ENCODE measurements at regions not wholly inside any gene's neighbourhood (a gene's known extent, or its start where the extent isn't known, plus 50 kb on each side); places are given as distances from the start of the nearest gene placed in this dataset.
"Not testable (repeated sequence)": the region's sequence is repeated elsewhere in the genome, so short reads cannot be mapped to it uniquely, and the experiment has no call there.

DNA sequence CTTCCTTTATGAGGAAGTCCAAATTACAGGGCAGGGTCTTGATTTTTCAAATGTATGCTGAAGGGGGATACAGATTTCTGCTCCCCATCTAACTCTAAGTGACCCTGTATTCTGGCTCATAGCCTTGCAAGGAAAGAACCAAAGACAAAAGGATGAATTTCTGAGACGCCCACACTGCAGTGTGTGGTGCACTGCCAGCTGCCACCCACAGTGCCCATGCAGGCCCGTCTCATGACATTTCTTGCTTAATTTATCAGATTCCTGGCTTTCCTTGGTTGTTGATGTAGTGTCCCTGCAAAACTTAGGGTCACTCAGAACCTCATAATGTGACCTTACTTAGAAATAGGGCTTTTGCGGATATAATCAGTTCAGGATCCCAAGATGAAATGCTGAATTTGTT, 68.0 kb downstream of the CBLN4 start:
- DNase-seq (ENCODE audit: low spot score in 2 of 2): no peak
- no peak for FAIRE-seq

DNA sequence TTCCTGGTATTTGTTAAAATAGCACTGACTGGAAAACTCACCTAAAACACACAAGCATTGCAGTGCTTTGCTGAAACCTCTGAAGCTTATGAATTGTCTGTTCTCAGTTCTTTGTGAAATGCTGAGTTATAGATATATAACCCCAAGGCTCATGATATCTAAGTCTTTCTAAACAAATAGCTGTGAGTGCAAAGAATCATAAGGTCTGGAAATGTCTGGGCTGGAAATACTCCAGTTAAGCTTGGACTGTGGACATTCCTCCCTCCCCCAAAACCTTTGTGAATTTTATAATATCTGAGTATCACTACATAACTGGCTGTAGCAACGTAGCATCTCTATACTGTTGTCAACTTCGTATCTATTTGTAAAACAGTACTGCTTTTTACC, 69.1 kb downstream of the CBLN4 start:
- FAIRE-seq: no peak

GRCh38 chr20:55935448-55936208, 69.7 kb downstream of the CBLN4 start:
- FAIRE-seq (no peak), DNase-seq (ENCODE audit: low spot score in 2 of 2) (no peak)

More for the DNA sequence above, 69.1 kb downstream of the CBLN4 start:
- no peak for DNase-seq (ENCODE audit: low spot score in 2 of 2)

DNA sequence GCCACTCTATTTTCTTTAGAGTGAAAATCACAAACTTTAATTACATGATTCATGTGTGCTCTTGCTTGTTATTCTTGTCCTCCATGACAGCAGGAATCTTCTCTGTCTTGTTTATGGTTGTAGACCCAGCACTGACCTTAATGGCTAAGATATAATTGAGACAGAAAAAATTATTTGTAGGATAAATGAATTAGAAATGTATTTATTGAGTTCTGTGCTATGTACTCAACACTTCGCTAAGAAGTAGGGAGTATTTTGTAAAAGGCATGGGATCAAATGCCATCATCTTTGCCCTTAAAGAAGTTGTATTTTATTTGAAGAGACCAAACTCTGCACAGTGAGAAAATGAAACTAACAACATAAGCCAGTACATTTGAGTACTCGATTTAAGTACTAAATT, 71.2 kb downstream of the CBLN4 start:
- DNase-seq (ENCODE audit: low spot score in 2 of 2) (no peak), FAIRE-seq (no peak)

GRCh38 chr20:55930876-55931275, 74.4 kb downstream of the CBLN4 start:
- DNase-seq (ENCODE audit: low spot score in 2 of 2); FAIRE-seq: not testable (repeated sequence)

DNA sequence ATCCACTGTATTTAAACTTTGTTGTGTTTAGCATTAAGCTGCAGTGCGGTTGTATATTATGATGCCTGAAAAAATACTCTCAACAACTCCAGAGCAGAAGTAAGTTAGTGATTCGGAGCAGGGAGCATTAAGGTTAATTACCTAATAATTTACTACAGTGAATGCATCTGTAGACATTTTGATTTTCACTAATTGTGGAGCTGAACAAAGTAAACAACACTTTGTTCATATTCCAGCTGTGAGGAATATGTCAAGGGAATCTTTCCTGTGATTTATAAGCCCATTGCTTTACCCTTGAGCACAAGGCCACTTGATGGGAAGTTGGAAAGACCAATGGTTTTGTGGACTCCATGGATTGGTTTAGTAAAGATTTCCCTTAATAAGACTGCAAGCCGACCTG, 77.1 kb downstream of the CBLN4 start:
- DNase-seq (ENCODE audit: low spot score in 2 of 2) (no peak), FAIRE-seq (no peak)

- DNase-seq (ENCODE audit: low spot score in 2 of 2): no peak
- FAIRE-seq: no peak
Observed at GRCh38 chr20:55919956-55920355, 85.4 kb downstream of the CBLN4 start.

GRCh38 chr20:55919319-55919718, 86.0 kb downstream of the CBLN4 start:
- no peak for FAIRE-seq
- no peak for DNase-seq (ENCODE audit: low spot score in 2 of 2)

- DNase-seq (ENCODE audit: low spot score in 2 of 2) (no peak), FAIRE-seq (no peak)
Observed at GRCh38 chr20:55918471-55918870, 86.8 kb downstream of the CBLN4 start.

- no peak for FAIRE-seq
- DNase-seq (ENCODE audit: low spot score in 2 of 2): no peak
Observed at GRCh38 chr20:55893031-55893430, 112.3 kb downstream of the CBLN4 start.

DNA sequence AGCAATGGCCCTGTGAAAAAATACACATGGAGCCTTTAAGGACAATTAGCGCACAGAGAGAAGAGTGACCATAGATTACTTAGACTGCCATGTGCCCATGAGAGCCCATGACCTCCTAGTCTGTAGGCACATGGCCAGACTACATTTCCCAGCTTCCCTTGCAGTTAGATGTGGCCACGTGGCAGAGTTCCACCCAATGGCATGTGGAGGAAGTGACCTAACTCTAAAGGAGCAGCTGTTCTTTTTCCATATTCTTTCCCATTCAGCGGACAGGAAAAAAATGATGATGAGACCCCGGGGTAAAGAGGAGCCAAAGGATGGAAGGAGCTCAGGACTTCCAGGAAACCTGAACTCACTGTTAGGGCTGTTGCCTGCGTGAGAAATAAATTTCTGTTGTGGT, 116.6 kb downstream of the CBLN4 start:
- FAIRE-seq: no peak
- DNase-seq (ENCODE audit: low spot score in 2 of 2): no peak

GRCh38 chr20:55882910-55883309, 122.4 kb downstream of the CBLN4 start:
- no peak for FAIRE-seq
- no peak for DNase-seq (ENCODE audit: low spot score in 2 of 2)

DNA sequence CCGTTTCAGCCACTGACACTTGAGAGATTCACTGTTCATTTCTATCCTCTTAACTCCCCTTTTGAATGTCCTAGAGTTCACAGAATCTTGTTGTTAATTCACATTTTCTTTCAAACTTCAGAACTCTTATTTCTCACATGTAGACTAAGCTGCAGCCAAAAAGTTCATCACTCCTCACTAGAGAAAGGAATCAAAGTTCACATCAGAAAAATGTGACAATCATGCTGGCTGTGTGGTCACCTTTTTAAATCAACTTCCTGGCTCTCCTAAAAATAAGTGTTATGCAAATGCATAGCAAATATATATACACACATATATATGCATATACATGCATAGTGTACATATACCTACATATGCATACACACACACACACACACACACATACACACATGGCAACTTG, 123.0 kb downstream of the CBLN4 start:
- DNase-seq (ENCODE audit: low spot score in 2 of 2) (no peak), FAIRE-seq (no peak)

GRCh38 chr20:55881204-55881603, 124.1 kb downstream of the CBLN4 start:
- no peak for DNase-seq (ENCODE audit: low spot score in 2 of 2)
- no peak for FAIRE-seq

DNA sequence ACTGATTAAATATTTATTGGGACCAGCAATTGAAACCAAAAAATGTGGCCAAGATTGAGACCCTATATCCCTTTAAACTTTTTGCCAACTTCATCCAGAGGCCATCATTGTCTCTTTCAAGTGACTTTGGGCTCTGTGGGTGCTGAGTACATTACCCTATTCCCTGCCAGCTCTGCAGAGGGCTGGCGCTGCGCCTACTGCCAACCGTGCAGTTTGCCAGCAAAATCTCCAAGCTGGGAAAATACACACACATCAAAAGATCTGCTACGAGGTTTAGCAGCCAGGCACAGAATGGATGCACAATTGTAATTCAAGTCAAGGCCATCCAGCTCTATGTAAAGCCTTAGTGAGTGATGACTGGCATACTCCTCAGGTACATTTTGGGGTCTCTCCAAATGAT, 125.0 kb downstream of the CBLN4 start:
- no peak for DNase-seq (ENCODE audit: low spot score in 2 of 2)
- no peak for FAIRE-seq

DNA sequence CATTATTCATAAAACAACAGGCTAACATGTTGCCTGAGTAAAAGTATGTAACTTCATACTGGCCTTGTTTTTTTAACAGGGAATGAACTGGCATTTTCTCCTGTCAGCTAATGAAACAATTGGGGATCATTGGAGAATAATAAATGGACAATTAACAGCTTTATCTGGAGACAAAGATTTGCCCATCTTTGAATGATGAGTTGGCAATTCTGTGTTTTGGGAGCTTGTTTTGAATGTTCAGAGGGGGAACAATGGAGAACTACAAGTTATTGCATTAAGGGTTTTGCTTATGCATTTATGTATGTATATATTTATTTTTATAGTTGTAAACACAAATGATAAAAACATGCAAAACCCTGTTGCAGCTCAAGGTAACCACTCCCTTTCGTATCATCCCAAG, 150.3 kb downstream of the CBLN4 start:
- no peak for DNase-seq (ENCODE audit: low spot score in 2 of 2)
- no peak for FAIRE-seq

- FAIRE-seq (no peak), DNase-seq (ENCODE audit: low spot score in 2 of 2) (no peak)
Observed at GRCh38 chr20:55830121-55830827, 175.0 kb downstream of the CBLN4 start.

GRCh38 chr20:55805138-55805537, 200.2 kb downstream of the CBLN4 start:
- DNase-seq (ENCODE audit: low spot score in 2 of 2): no peak
- FAIRE-seq: no peak

- DNase-seq (ENCODE audit: low spot score in 2 of 2): no peak
- FAIRE-seq: no peak
Observed at GRCh38 chr20:55800552-55801245, 204.6 kb downstream of the CBLN4 start.

DNA sequence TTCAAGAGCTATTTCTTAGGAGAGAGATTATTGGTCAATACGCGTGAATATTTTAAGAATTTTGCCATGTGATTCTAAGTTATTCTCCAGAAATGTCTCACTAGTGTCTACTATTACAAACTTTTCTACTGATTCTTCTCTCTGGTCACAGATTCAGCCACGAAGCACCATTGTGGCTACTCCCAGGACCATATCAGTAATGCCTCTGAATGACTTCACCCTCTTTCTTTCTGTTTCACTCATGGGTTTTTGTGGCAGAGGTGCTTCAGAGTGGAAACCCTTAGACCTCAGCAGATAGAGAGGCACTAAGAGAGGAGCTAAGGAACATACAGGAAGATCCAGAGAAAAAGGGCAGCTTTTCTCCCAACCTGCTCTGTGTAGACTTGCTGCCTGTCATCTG, 211.3 kb downstream of the CBLN4 start:
- DNase-seq (ENCODE audit: low spot score in 2 of 2) (no peak), FAIRE-seq (no peak)

- FAIRE-seq: no peak
- no peak for DNase-seq (ENCODE audit: low spot score in 2 of 2)
Observed at GRCh38 chr20:55792049-55792448, 213.3 kb downstream of the CBLN4 start.

DNA sequence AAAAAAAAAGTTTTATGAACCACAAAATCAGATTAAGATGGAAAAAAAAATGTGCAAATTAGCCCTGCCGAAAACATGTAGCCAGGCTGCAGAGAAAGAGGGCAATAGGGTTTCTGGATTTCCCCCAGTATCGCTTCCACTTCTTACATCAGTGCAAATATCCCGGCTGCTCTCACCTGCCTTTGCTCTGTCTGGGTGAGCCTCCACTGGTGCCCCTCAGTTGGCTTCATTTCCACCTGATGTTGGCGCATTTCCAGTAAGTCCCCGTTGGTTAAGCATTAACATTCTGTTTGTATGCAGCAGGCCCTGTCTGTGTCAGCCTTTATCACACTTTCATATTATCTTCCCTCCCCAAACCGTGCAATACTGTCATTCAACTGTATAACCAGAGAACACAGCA, 215.1 kb downstream of the CBLN4 start:
- no peak for FAIRE-seq
- no peak for DNase-seq (ENCODE audit: low spot score in 2 of 2)

Measured in frontal cortex (tissue), 3 donors.